H9 (cell line): ENCODE measurements at regions not wholly inside any gene's neighbourhood (a gene's known extent, or its start where the extent isn't known, plus 50 kb on each side); places are given as distances from the start of the nearest gene placed in this dataset.
A peak's percentile ranks its signal among the peaks of the same experiment; 100 is the strongest.
"Not testable (repeated sequence)": the region's sequence is repeated elsewhere in the genome, so short reads cannot be mapped to it uniquely, and the experiment has no call there.

Experiments used
- DNase-seq: peaks from one replicate; pipeline ENCODE4 v3.0.0-alpha.2; 2017
- H2AFZ ChIP-seq: one replicate; pipeline ENCODE4 v1.6.1; 2013; ENCODE audit warnings: mild to moderate bottlenecking, low read length, control low read depth, moderate library complexity
- H2AK5ac ChIP-seq: 2 replicates; pipeline ENCODE4 v1.6.1; 2013; ENCODE audit warnings: low read length, control low read depth, mixed read lengths; ENCODE audit not compliant: insufficient read length
- H2BK120ac ChIP-seq: one replicate; pipeline ENCODE4 v1.6.1; 2013; ENCODE audit warnings: low read depth, mild to moderate bottlenecking, low read length, control low read depth, inconsistent platforms; ENCODE audit not compliant: poor library complexity, severe bottlenecking
- H2BK12ac ChIP-seq: 2 replicates; pipeline ENCODE4 v1.6.1; 2013; ENCODE audit warnings: low read length, control low read depth, mixed read lengths, low read depth; ENCODE audit not compliant: insufficient read length
- H2BK15ac ChIP-seq: 2 replicates; pipeline ENCODE4 v1.6.1; 2013; ENCODE audit warnings: low read depth, low read length, control low read depth
- H2BK20ac ChIP-seq: one replicate; pipeline ENCODE4 v1.6.1; 2013; ENCODE audit warnings: low read depth, mild to moderate bottlenecking, low read length, control low read depth, inconsistent platforms; ENCODE audit not compliant: poor library complexity, severe bottlenecking
- H2BK5ac ChIP-seq: 2 replicates; pipeline ENCODE4 v1.6.1; 2013; ENCODE audit warnings: low read length, control low read depth, mixed read lengths; ENCODE audit not compliant: insufficient read length
- H3K14ac ChIP-seq: 2 replicates; pipeline ENCODE4 v1.6.1; 2013; ENCODE audit warnings: low read length, control low read depth; ENCODE audit not compliant: insufficient read depth
- H3K18ac ChIP-seq: 2 replicates; pipeline ENCODE4 v1.6.1; 2013; ENCODE audit warnings: low read depth, mild to moderate bottlenecking, mixed read lengths, low read length, control low read depth; ENCODE audit not compliant: insufficient read length
- H3K23ac ChIP-seq: 2 replicates; pipeline ENCODE4 v1.6.1; 2013; ENCODE audit warnings: low read length, control low read depth, mixed read lengths, low read depth; ENCODE audit not compliant: insufficient read length
- H3K23me2 ChIP-seq: 2 replicates; pipeline ENCODE4 v1.6.1; 2013; ENCODE audit warnings: low read depth, mild to moderate bottlenecking, mixed read lengths, low read length, control low read depth; ENCODE audit not compliant: insufficient read length, poor library complexity, severe bottlenecking
- H3K27ac ChIP-seq: 2 replicates; pipeline ENCODE4 v1.5.1; 2013; ENCODE audit warnings: low read length, control low read depth, mixed read lengths, low read depth; ENCODE audit not compliant: insufficient read length
- H3K27me3 ChIP-seq: 2 replicates; pipeline ENCODE4 v1.6.1; 2013; ENCODE audit warnings: low read length, control low read depth, inconsistent platforms; ENCODE audit not compliant: insufficient read depth
- H3K4ac ChIP-seq: 2 replicates; pipeline ENCODE4 v1.6.1; 2013; ENCODE audit warnings: low read depth, mild to moderate bottlenecking, control low read depth, inconsistent platforms, low read length, moderate library complexity
- H3K4me1 ChIP-seq: 2 replicates; pipeline ENCODE4 v1.6.1; 2013; ENCODE audit warnings: low read length, control low read depth, inconsistent platforms; ENCODE audit not compliant: insufficient read depth
- H3K4me2 ChIP-seq: 2 replicates; pipeline ENCODE4 v1.6.1; 2013; ENCODE audit warnings: low read length, control low read depth, mixed read lengths; ENCODE audit not compliant: insufficient read length, insufficient read depth
- H3K56ac ChIP-seq: 2 replicates; pipeline ENCODE4 v1.6.1; 2013; ENCODE audit warnings: low read depth, mild to moderate bottlenecking, mixed read lengths, low read length, control low read depth; ENCODE audit not compliant: insufficient read length
- H3K79me1 ChIP-seq: 2 replicates; pipeline ENCODE4 v1.6.1; 2013; ENCODE audit warnings: low read depth, mild to moderate bottlenecking, moderate library complexity, low read length, control low read depth, inconsistent platforms; ENCODE audit not compliant: insufficient read depth, poor library complexity, severe bottlenecking
- H3K79me2 ChIP-seq: 2 replicates; pipeline ENCODE4 v1.6.1; 2013; ENCODE audit warnings: low read length, control low read depth, inconsistent platforms; ENCODE audit not compliant: insufficient read depth
- H3K9ac ChIP-seq: 2 replicates; pipeline ENCODE4 v1.6.1; 2013; ENCODE audit warnings: low read length, control low read depth, mixed read lengths; ENCODE audit not compliant: insufficient read length; ENCODE audit errors: extremely low read depth
- H3K9me3 ChIP-seq: one replicate; pipeline ENCODE4 v1.6.1; 2013; ENCODE audit warnings: low read depth, low read length, inconsistent platforms; ENCODE audit not compliant: control insufficient read depth
- H3T11ph ChIP-seq: one replicate; pipeline ENCODE4 v1.6.1; 2013; ENCODE audit warnings: mild to moderate bottlenecking, low read length, control low read depth, inconsistent platforms
- H4K20me1 ChIP-seq: one replicate; pipeline ENCODE4 v1.6.1; 2013; ENCODE audit not compliant: control insufficient read depth, insufficient read length, insufficient read depth
- H4K5ac ChIP-seq: 2 replicates; pipeline ENCODE4 v1.6.1; 2013; ENCODE audit warnings: low read depth, mild to moderate bottlenecking, mixed read lengths, low read length, control low read depth; ENCODE audit not compliant: insufficient read length
- H4K8ac ChIP-seq: replicated peaks from 2 replicates; pipeline ENCODE4 v1.6.1; 2013; ENCODE audit warnings: low read length, control low read depth, mixed read lengths, low read depth; ENCODE audit not compliant: insufficient read length
- H4K91ac ChIP-seq: 2 replicates; pipeline ENCODE4 v1.6.1; 2013; ENCODE audit warnings: low read depth, mild to moderate bottlenecking, moderate library complexity, mixed read lengths, low read length, control low read depth; ENCODE audit not compliant: insufficient read length
- H3K27ac Mint-ChIP-seq, 3 experiments: 2 replicates in 2 of 3; 3 replicates in 1 of 3; pipeline ENCODE4 v1.8.0; 2020 to 2021; ENCODE audit warnings: mixed read lengths in 3 of 3, mild to moderate bottlenecking in 1 of 3, moderate library complexity in 1 of 3
- H3K27me3 Mint-ChIP-seq: 2 replicates; pipeline ENCODE4 v1.8.0; 2021; ENCODE audit warnings: low read depth, mild to moderate bottlenecking, moderate library complexity, mixed read lengths
- H3K36me3 Mint-ChIP-seq, 3 experiments: 2 replicates in 2 of 3; 3 replicates in 1 of 3; pipeline ENCODE4 v1.8.0; 2020 to 2021; ENCODE audit warnings: low read depth in 3 of 3, mixed read lengths in 3 of 3; ENCODE audit not compliant: insufficient read depth in 1 of 3
- H3K4me1 Mint-ChIP-seq, 2 experiments: 2 replicates each; pipeline ENCODE4 v1.8.0; 2020; ENCODE audit warnings: mixed read lengths in 2 of 2
- H3K4me3 Mint-ChIP-seq, 2 experiments: 2 replicates in 1 of 2; 3 replicates in 1 of 2; pipeline ENCODE4 v1.8.0; 2020 to 2021; ENCODE audit warnings: mild to moderate bottlenecking in 2 of 2, mixed read lengths in 2 of 2, moderate library complexity in 1 of 2
- H3K9me3 Mint-ChIP-seq, 2 experiments: 2 replicates in 1 of 2; 3 replicates in 1 of 2; pipeline ENCODE4 v1.8.0; 2020; ENCODE audit warnings: mild to moderate bottlenecking in 2 of 2, mixed read lengths in 2 of 2, moderate library complexity in 1 of 2
- CTCF ChIP-seq: fragments of 200-600 bp; sonication (generic); conservative IDR thresholded peaks from 3 replicates; pipeline ENCODE4 v1.8.0; 2021; ENCODE audit warnings: antibody characterized with exemption, mild to moderate bottlenecking
- WGBS: extraction: QIAGEN DNeasy Blood & Tissue Kit; methylation state at CpG from one replicate; pipeline ENCODE4 v1.1.7; 2013; ENCODE audit warnings: missing lambda C conversion rate, low lambda C conversion rate, mixed read lengths; ENCODE audit not compliant: insufficient read length; ENCODE audit errors: extremely low coverage; 5-methylcytosine and 5-hydroxymethylcytosine counted together

- Histone ChIP-seq H3K4me1 (peaks cover 7% of the 10 kb centered on the region), H3T11ph (no peak overlapping the region), H2BK12ac (no peak overlapping the region), H3K18ac (no peak overlapping the region), H3K79me1 (no peaks in the 10 kb centered on the region), H4K20me1 (no peaks in the 10 kb centered on the region), H3K27ac (no peak overlapping the region), H3K9me3 (no peaks in the 10 kb centered on the region), H3K56ac (no peak overlapping the region), H4K91ac (no peak overlapping the region), H2AK5ac (no peak overlapping the region), H3K4ac (no peak overlapping the region), H2BK120ac (no peak overlapping the region), H3K23ac (no peak overlapping the region), H4K8ac (no peak overlapping the region), H3K14ac (no peak overlapping the region), H2BK5ac (no peak overlapping the region), H3K23me2 (no peaks in the 10 kb centered on the region), H3K79me2 (no peaks in the 10 kb centered on the region), H4K5ac (no peak overlapping the region), H2BK15ac (no peak overlapping the region), H3K9ac (no peak overlapping the region), H2AFZ (no peak overlapping the region), H3K4me2 (no peak overlapping the region), H3K27me3 (no peaks in the 10 kb centered on the region), H2BK20ac (no peak overlapping the region)
- DNase-seq, result no peak
- H3K4me1 Mint-ChIP-seq, result peaks cover 30 to 31% of the 10 kb centered on the region in 2 experiments
- TF ChIP-seq CTCF, result no peak
- H3K4me3 Mint-ChIP-seq, result no peak overlapping the region
- peaks cover 8 to 13% of the 10 kb centered on the region in 2 experiments for H3K9me3 Mint-ChIP-seq
- peaks cover 6 to 8% (median 6%) of the 10 kb centered on the region in 3 experiments; a peak in 5 of 7 replicates for H3K36me3 Mint-ChIP-seq
- WGBS, result no CpG with 5 or more reads among the region's 1 CpG
- H3K27me3 Mint-ChIP-seq, result no peaks in the 10 kb centered on the region
- H3K27ac Mint-ChIP-seq, result no peak overlapping the region
These were observed 809.9 kb downstream of the MCTP2 start for GRCh38 chr15:95041297-95041696.

GRCh38 chr15:95043236-95043932 lies 812.0 kb downstream of the MCTP2 start:
- not testable (repeated sequence) for H3K79me1 ChIP-seq, H2BK15ac ChIP-seq, H3K9ac ChIP-seq, H3K27me3 ChIP-seq, H3K4me2 ChIP-seq, H3K4ac ChIP-seq, H2BK120ac ChIP-seq, H4K8ac ChIP-seq, H2BK20ac ChIP-seq, H2AK5ac ChIP-seq, H4K20me1 ChIP-seq, H3K4me1 ChIP-seq, H3K56ac ChIP-seq, H3K23me2 ChIP-seq, H2BK5ac ChIP-seq, H3K27me3 Mint-ChIP-seq, H2AFZ ChIP-seq, H3T11ph ChIP-seq, H3K79me2 ChIP-seq, H3K23ac ChIP-seq, H4K5ac ChIP-seq, DNase-seq, H2BK12ac ChIP-seq, H3K18ac ChIP-seq, H3K14ac ChIP-seq, H3K9me3 ChIP-seq, H4K91ac ChIP-seq
- H3K9me3 Mint-ChIP-seq, result peaks cover 15 to 24% of the 10 kb centered on the region in 2 experiments; a peak in 4 of 5 replicates
- peak overlapping the region; percentile 65 to 88 (median 74) for H3K27ac Mint-ChIP-seq
- no CpG with 5 or more reads among the region's 9 CpGs for WGBS
- H3K4me1 Mint-ChIP-seq, result peaks cover 31 to 35% of the 10 kb centered on the region in 2 experiments
- H3K4me3 Mint-ChIP-seq, result peak overlapping the region in 1 of 2 experiments; percentile 27; a peak in 2 of 5 replicates
- peaks cover 18 to 21% (median 19%) of the 10 kb centered on the region in 3 experiments for H3K36me3 Mint-ChIP-seq
- peak overlapping the region; percentile 82 for H3K27ac ChIP-seq
